WTC11 (cell line): ENCODE measurements at regions not wholly inside any gene's neighbourhood (a gene's known extent, or its start where the extent isn't known, plus 50 kb on each side); places are given as distances from the start of the nearest gene placed in this dataset.

Experiments used
- ATAC-seq: fragments of 200-7000 bp; cut with Tn5 transposase; 2 replicates; pipeline ENCODE4 v1.10.0; 2021; ENCODE audit warnings: mild to moderate bottlenecking, moderate library complexity
- CTCF ChIA-PET: fragments of 300-600 bp; sonication (Branson Sonifier 250); formaldehyde crosslinking; loops from one replicate; lab custom pipeline; 2021; ENCODE audit warnings: antibody characterized with exemption; lab: Charles Lee
- POLR2A ChIA-PET: fragments of 350-600 bp; sonication (Branson Sonifier 250); formaldehyde crosslinking; loops from one replicate; lab custom pipeline; 2021; ENCODE audit warnings: antibody characterized with exemption; lab: Charles Lee
- DNase-seq: peaks from one replicate; pipeline ENCODE4 v3.0.0; 2021; ENCODE audit warnings: low spot score
- H3K27ac Mint-ChIP-seq: 2 replicates; pipeline ENCODE4 v1.8.0; 2021; ENCODE audit warnings: mixed read lengths
- H3K27me3 Mint-ChIP-seq: 2 replicates; pipeline ENCODE4 v1.8.0; 2021; ENCODE audit warnings: low read depth, mild to moderate bottlenecking, moderate library complexity, mixed read lengths
- H3K36me3 Mint-ChIP-seq: 2 replicates; pipeline ENCODE4 v1.8.0; 2021; ENCODE audit warnings: mixed read lengths
- H3K4me1 Mint-ChIP-seq: 2 replicates; pipeline ENCODE4 v1.8.0; 2022; ENCODE audit warnings: mixed read lengths
- H3K4me3 Mint-ChIP-seq: 2 replicates; pipeline ENCODE4 v1.8.0; 2021; ENCODE audit warnings: mild to moderate bottlenecking, moderate library complexity, mixed read lengths
- H3K9me3 Mint-ChIP-seq: 2 replicates; pipeline ENCODE4 v1.8.0; 2021; ENCODE audit warnings: mixed read lengths
- CBFB ChIP-seq: sonication (generic); formaldehyde crosslinking; IDR thresholded peaks from 2 replicates; pipeline ENCODE4 v1.8.1; 2022; ENCODE audit warnings: mild to moderate bottlenecking, low read depth, missing genetic modification reagents
- CREB1 ChIP-seq: sonication (generic); formaldehyde crosslinking; IDR thresholded peaks from 2 replicates; pipeline ENCODE4 v1.8.0; 2023; ENCODE audit warnings: mild to moderate bottlenecking, missing genetic modification reagents
- CTCF ChIP-seq: fragments of 200-600 bp; IDR thresholded peaks from 2 replicates; pipeline ENCODE4 v1.8.0; 2022; ENCODE audit warnings: antibody characterized with exemption
- E2F5 ChIP-seq: sonication (generic); formaldehyde crosslinking; IDR thresholded peaks from 2 replicates; pipeline ENCODE4 v1.8.1; 2022; ENCODE audit warnings: mild to moderate bottlenecking, moderate library complexity, missing genetic modification reagents
- ERG ChIP-seq: fragments of 250-450 bp; sonication (Bioruptor Pico); IDR thresholded peaks from 2 replicates; pipeline ENCODE4 v1.8.0; 2021; ENCODE audit warnings: mild to moderate bottlenecking
- ESRRA ChIP-seq: sonication (generic); formaldehyde crosslinking; IDR thresholded peaks from 2 replicates; pipeline ENCODE4 v1.8.1; 2022; ENCODE audit warnings: mild to moderate bottlenecking, missing genetic modification reagents, borderline replicate concordance
- IRF1 ChIP-seq: sonication (generic); formaldehyde crosslinking; IDR thresholded peaks from 2 replicates; pipeline ENCODE4 v1.8.0; 2023; ENCODE audit warnings: missing genetic modification reagents
- JAZF1 ChIP-seq: fragments of 250-450 bp; sonication (Bioruptor Pico); IDR thresholded peaks from 2 replicates; pipeline ENCODE4 v1.9.0; 2021; ENCODE audit warnings: moderate library complexity, mild to moderate bottlenecking, inconsistent platforms
- JUN ChIP-seq: sonication (generic); formaldehyde crosslinking; IDR thresholded peaks from 2 replicates; pipeline ENCODE4 v1.8.0; 2023; ENCODE audit warnings: mild to moderate bottlenecking, missing genetic modification reagents
- MAX ChIP-seq: sonication (generic); formaldehyde crosslinking; IDR thresholded peaks from 2 replicates; pipeline ENCODE4 v1.8.0; 2022; ENCODE audit warnings: mild to moderate bottlenecking, missing genetic modification reagents
- MXD4 ChIP-seq: fragments of 250-450 bp; sonication (Bioruptor Pico); IDR thresholded peaks from 2 replicates; pipeline ENCODE4 v1.8.0; 2021; ENCODE audit warnings: mild to moderate bottlenecking, moderate library complexity, borderline replicate concordance
- NR1H2 ChIP-seq: sonication (generic); formaldehyde crosslinking; IDR thresholded peaks from 2 replicates; pipeline ENCODE4 v1.9.0; 2021; ENCODE audit warnings: mild to moderate bottlenecking, moderate library complexity, missing genetic modification reagents
- NR2C2 ChIP-seq: sonication (generic); formaldehyde crosslinking; IDR thresholded peaks from 2 replicates; pipeline ENCODE4 v1.8.0; 2022; ENCODE audit warnings: mild to moderate bottlenecking, missing genetic modification reagents
- NR3C1 ChIP-seq: sonication (generic); formaldehyde crosslinking; conservative IDR thresholded peaks from 2 replicates; pipeline ENCODE4 v1.8.1; 2023; ENCODE audit warnings: low read depth, mild to moderate bottlenecking, missing genetic modification reagents
- PRDM15 ChIP-seq: sonication (generic); formaldehyde crosslinking; IDR thresholded peaks from 2 replicates; pipeline ENCODE4 v1.8.0; 2022; ENCODE audit warnings: missing genetic modification reagents
- SOX15 ChIP-seq: fragments of 250-450 bp; sonication (Bioruptor Pico); IDR thresholded peaks from 2 replicates; pipeline ENCODE4 v1.9.0; 2021; ENCODE audit warnings: mild to moderate bottlenecking
- TCF7 ChIP-seq: sonication (generic); formaldehyde crosslinking; IDR thresholded peaks from 2 replicates; pipeline ENCODE4 v1.8.0; 2022; ENCODE audit warnings: mild to moderate bottlenecking, low read depth, missing genetic modification reagents, moderate library complexity
- USF1 ChIP-seq: sonication (generic); formaldehyde crosslinking; IDR thresholded peaks from 2 replicates; pipeline ENCODE4 v1.8.0; 2022; ENCODE audit warnings: mild to moderate bottlenecking, missing genetic modification reagents
- USF2 ChIP-seq: sonication (generic); formaldehyde crosslinking; IDR thresholded peaks from 2 replicates; pipeline ENCODE4 v1.8.1; 2023; ENCODE audit warnings: mild to moderate bottlenecking, missing genetic modification reagents, moderate library complexity
- ZMAT4 ChIP-seq: fragments of 250-450 bp; sonication (Bioruptor Pico); IDR thresholded peaks from 2 replicates; pipeline ENCODE4 v1.9.0; 2021; ENCODE audit warnings: mild to moderate bottlenecking
- ZNF232 ChIP-seq: sonication (generic); formaldehyde crosslinking; IDR thresholded peaks from 2 replicates; pipeline ENCODE4 v1.8.0; 2022; ENCODE audit warnings: mild to moderate bottlenecking, missing genetic modification reagents
- ZNF396 ChIP-seq: fragments of 250-450 bp; sonication (Bioruptor Pico); IDR thresholded peaks from 2 replicates; pipeline ENCODE4 v1.8.0; 2021; ENCODE audit warnings: mild to moderate bottlenecking, moderate library complexity, borderline replicate concordance

GRCh38 chr18:40937386-40937785, 1017.6 kb upstream of the PIK3C3 start (continued):
- no peak for TF ChIP-seq E2F5 (CRISPR knock-in tag)
- TF ChIP-seq USF1 (CRISPR knock-in tag) = no peak
- TF ChIP-seq ERG (CRISPR knock-in tag) = no peak
- no peak for TF ChIP-seq NR3C1 (CRISPR knock-in tag)
- no peak for TF ChIP-seq ZMAT4
- TF ChIP-seq MAX (CRISPR knock-in tag) = no peak

GRCh38 chr18:40935423-40935822, 1019.6 kb upstream of the PIK3C3 start:
- no peaks in the 10 kb centered on the region for H3K27me3 Mint-ChIP-seq
- no peak for ATAC-seq
- DNase-seq = no peak
- H3K4me3 Mint-ChIP-seq = no peak overlapping the region
- TF ChIP-seq PRDM15 (CRISPR knock-in tag) = no peak
- peak; percentile 47 for TF ChIP-seq CTCF
- no peaks in the 10 kb centered on the region for H3K36me3 Mint-ChIP-seq
- CTCF ChIA-PET = interaction anchor here (0.6 to 1.6 kb wide), 19 partner anchors 9 to 562 kb away, joined by 3 to 18 read pairs (median 4); no protein-coding TSS in a partner anchor
- POLR2A ChIA-PET = no interaction called here
- no peak overlapping the region for H3K27ac Mint-ChIP-seq
- H3K9me3 Mint-ChIP-seq = no peaks in the 10 kb centered on the region
- H3K4me1 Mint-ChIP-seq = peaks cover 5% of the 10 kb centered on the region

- H3K27me3 Mint-ChIP-seq = no peaks in the 10 kb centered on the region
- CTCF ChIA-PET = no interaction called here
- no peaks in the 10 kb centered on the region for H3K4me1 Mint-ChIP-seq
- ATAC-seq (no peak), DNase-seq (no peak)
- H3K27ac Mint-ChIP-seq = no peak overlapping the region
- no peak overlapping the region for H3K4me3 Mint-ChIP-seq
- POLR2A ChIA-PET = no interaction called here
- H3K36me3 Mint-ChIP-seq = no peaks in the 10 kb centered on the region
- no peaks in the 10 kb centered on the region for H3K9me3 Mint-ChIP-seq
- TF ChIP-seq NR1H2 (no peak), ZMAT4 (no peak), MXD4 (CRISPR knock-in tag) (no peak), ZNF232 (CRISPR knock-in tag) (no peak), USF2 (CRISPR knock-in tag) (no peak), ESRRA (CRISPR knock-in tag) (no peak), CREB1 (no peak), TCF7 (CRISPR knock-in tag) (no peak), JAZF1 (no peak), ZNF396 (no peak), JUN (CRISPR knock-in tag) (no peak), SOX15 (no peak), NR2C2 (CRISPR knock-in tag) (no peak), IRF1 (CRISPR knock-in tag) (no peak), CBFB (CRISPR knock-in tag) (no peak)
These were observed 1022.2 kb upstream of the PIK3C3 start for GRCh38 chr18:40932862-40933261.
